HG03575 (cell line): ENCODE measurements at regions not wholly inside any gene's neighbourhood (a gene's known extent, or its start where the extent isn't known, plus 50 kb on each side); places are given as distances from the start of the nearest gene placed in this dataset.
"Not testable (repeated sequence)": the region's sequence is repeated elsewhere in the genome, so short reads cannot be mapped to it uniquely, and the experiment has no call there.

Experiments used
- ATAC-seq: cut with Tn5 transposase; IDR thresholded peaks from one replicate; pipeline ENCODE4 v1.9.1; 2021; ENCODE audit not compliant: unreplicated experiment, insufficient number of reproducible peaks, low FRiP score; ENCODE audit errors: extremely low read depth

DNA sequence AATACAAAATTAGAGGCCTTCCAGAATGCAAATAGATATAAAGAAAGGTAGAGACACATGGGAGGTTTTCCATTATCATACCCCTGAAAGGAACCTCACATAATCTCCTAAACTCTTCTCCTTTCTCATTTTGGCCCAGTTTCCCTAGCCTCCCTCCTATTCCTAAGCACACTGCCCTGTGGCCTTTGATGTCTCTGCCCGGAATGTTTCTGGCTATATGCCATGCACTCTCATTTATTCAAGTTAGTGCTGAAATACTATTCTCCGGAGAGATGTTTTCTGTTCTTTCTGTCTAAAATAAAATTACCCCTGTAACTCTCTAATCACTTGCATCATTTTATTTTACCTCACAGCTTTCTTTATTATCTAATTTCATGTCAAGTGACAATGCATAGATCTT, 1287.7 kb downstream of the SLITRK5 start:
- ATAC-seq: no peak

DNA sequence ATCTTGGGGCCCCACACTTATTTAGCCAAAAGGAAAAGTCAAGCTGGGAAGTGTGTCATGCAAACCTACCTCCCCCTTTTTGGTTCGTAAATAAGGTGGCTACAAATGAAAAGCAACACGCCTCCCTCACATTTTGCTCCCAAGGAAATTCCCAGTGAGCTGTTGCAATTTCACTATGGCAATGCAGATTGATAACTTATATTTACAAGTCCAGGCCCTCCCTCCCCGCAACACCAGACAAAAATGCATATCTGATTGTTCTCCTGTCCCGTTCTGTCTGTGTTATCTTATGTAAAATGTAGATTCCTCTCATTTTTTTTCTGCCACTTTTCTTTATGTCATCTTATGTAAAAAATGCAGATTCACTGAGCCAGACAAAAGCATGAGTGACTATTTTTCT, 1305.3 kb downstream of the SLITRK5 start:
- ATAC-seq: no peak

DNA sequence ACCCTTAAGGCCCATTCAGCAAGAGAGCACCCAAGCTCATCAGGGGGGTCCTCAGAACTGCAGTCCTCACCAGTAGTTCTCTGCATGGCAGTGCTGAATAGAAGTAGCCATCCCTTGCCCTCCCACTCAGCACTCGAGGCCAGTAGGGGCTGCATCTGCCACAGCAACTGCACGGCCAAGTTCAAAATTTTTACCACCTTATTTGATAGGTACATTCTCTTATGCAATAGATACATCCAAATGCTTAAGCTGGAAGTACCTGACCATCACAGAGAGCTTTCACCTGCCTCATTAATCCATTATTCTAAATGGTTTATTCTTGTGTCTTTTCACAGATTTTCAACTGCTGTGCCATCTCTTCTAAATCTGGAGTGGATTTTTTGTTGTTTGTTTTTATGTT, 1307.4 kb downstream of the SLITRK5 start:
- ATAC-seq: no peak

DNA sequence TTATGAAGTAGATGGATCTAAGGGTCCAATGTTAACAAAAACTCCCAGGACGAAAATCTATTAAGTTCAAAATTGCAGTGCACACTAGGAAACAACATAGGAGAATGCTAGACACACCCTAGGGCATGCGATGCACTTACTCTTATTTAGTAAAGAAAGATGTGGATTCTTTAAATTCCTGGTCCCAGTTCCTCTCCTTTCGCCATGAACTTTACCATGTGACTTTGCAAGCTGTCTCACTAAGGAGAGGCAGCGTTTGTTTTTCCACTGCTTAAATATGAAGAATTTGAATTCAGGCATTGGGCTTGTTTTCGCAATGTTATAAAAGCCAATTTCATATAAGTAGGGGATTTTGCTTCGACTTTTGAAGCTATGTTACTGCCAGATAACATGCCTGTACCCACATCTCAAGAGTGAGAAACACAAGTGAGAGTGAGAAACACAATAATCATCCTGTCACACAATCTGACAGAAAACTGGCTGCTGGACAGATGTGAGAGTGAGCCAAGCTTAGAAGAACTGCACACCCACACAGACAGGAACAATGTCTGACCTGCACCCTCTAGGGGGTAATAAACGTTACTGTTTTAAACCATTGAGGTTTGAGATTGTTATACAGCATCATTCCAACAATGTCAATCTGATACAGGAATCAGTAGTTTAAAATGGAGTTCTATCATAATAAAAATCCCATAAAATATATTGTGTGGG, 1308.4 kb downstream of the SLITRK5 start:
- ATAC-seq: no peak

DNA sequence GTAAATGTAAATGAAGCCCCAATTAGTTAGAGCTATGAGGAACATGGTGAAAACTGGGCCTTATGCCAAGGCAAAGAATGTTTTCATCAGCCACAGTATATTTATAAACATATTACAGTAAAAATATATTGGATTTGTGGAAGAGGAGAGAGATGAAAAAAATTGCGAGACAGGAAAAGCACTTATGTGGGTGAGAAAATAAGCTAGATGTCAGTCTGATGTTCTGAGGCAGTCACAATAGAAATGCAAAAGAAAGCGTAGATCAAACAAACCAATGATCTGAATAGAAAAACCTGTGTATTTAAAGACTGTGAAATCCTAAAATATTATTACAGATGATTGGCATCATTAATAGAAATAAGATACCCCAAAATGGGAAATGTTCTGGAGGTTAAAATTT, 1332.5 kb downstream of the SLITRK5 start:
- ATAC-seq: no peak

DNA sequence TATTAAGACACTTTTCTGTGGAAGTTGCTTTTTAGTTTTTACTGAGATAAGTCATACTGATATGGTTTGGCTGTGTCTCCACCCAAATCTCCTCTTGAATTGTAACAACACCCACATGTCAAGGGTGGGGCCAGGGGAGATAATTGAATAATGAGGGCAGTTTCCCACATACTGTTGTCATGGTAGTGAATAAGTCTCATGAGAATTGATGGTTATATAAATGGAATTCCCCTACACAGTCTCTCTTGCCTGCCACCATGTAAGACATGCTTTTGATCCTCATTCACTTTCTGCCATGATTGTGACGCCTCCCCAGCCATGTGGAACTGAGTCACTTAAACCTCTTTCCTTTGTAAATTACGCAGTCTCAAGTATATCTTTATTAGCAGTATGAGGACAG, 1340.4 kb downstream of the SLITRK5 start:
- no peak for ATAC-seq

DNA sequence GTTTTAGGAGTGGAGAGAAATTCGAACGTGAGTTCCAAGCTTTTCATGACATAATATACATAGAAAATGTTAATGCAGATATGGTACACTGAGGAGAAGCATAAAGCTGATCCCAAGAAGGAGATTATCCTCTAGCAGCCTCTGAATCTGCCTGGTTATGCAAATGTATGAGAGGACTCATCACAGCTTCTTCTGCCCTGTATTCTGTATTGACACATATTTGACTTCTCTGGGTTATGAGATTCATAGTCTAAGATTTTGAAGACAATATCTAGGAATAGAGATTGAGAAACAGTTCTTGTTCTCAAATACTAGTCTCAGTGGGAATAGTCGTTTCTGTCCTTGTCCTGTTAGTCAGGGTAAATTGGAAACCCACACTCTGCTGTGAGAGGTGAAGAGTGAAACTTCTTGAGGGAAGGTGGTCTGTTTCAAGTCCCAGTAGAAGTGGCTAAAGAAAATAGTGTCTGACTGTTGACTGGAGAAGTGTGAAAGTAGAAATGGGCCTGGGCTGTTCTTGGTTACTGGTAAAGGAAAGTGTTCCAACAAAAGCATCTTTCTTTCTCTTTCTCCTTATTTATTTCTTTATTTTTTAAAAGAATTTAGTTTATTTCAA, 1356.6 kb downstream of the SLITRK5 start:
- ATAC-seq: no peak

DNA sequence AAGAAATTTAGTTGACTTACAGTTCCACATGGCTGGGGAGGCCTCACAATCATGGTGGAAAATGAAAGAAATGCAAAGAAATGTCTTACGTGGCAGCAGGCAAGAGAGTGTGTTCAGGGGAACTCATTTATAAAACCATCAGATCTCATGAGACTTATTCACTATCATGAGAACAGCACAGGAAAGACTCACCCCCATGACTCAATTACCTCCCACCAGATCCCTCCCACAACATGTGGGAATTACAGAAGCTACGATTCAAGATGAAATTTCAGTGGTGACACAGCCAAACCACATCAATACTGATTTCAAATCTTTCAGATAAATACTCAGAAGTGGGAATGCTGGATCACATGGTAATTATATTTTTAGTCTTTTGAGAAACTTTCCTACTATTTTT, 1357.9 kb downstream of the SLITRK5 start:
- ATAC-seq: no peak

DNA sequence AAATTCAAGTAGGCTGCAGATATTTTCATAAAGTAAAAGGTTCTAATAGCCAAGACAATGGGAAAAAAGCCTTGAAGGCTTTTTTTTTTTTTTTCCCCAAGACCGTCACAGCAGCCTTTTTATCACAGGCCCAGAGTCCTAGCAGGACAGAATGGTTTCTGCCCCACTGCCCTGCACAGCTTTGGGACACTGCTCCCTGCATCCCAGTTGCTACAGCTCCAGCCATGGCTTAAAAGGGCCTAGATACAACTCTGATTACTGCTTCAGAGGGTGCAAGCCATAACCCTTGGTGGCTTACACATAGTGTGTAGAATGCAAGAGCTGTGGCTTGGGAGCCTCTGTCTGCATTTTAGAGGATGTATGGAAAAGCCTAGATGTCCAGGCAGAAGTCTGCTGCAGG, 1362.8 kb downstream of the SLITRK5 start:
- no peak for ATAC-seq

DNA sequence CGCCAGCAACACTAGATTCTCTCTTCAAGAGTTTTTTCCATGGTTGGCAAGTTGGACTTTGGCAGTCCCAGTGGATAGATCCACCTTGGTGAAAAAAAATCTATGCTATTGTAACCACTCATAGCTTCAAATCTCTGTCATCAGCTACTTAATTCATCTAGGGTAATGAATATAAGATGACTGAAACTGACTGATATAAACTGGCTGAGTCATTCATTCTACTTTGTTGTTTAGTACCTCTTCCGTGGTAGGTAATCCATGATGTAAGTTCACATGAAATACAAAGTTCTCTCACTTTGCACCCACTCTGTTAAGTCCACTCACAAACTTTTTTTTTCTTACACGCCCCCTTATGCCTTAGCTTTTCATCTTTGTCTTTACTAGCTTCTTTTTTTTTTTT, 1381.5 kb downstream of the SLITRK5 start:
- ATAC-seq: no peak

DNA sequence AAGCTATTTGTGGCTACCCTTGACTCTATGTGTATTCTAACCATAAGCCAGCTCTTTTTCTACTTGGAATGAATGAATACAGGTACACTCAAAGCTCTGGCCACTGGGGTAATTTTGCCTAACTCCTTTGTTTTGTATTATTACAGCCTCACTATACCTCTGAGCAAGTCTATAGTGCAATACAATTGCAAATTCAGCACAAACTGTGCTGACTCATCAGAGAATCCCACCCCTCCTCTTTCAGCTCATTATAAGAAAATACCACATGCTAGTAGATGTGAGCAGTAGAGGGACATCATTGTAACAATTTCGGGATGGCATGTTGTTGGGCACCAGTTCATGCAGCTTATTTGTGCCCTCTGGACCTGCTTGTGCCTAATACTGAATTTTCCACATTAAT, 1382.2 kb downstream of the SLITRK5 start:
- no peak for ATAC-seq

DNA sequence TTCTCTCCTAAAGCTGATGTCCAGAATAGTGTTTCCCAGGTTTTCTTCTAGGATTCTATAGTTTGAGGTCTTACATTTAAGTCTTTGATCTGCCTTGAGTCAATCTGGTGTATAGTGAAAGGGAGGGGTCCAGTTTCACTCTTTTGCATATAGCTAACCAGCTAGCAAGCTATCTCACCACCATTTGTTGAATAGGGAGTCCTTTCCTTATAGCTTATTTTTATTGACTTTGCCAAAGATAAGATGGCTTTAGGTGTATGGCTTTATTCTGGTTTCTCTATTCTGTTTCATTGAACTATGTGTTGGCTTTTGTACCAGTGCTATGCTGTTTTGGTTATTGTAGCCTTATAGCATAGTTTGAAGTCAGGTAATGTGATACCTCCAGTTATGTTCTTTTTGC, 1386.1 kb downstream of the SLITRK5 start:
- ATAC-seq: no peak

DNA sequence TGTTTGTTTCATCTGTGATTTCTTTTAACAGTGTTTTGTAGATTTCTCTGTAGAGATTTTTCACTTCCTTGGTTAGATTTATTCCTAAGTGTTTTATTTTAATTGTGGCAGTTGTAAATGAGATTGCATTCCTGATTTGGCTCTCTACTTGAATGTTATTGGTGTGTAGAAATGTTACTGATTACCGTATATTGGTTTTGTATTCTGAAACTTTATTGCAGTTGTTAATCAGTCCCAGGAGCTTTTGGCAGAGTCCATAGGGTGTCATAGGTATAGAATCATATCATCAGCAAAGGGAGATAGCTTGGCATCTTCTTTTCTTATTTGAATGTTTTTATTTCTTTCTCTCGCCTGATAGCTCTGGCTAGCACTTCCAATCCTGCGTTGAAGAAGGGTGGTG, 1386.7 kb downstream of the SLITRK5 start:
- ATAC-seq: no peak

DNA sequence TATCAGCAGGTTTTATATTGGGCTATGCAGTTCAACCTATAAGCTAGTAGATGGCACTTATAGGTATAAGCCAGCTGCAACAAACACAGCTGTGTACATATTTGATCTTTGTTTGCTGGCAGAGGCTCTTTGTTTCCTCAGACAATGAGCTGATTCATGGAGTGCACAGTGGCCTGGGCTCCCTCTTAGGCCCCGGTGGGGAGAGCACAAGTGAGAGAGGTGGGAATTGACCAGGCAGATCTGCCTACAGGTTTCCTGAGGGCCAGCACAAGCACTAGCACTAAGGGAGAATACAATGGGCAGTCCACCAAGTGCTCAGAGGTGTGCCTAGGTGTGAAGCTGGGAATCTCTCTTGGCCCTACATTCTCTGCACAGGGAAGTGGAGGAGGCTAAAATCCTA, 1390.7 kb downstream of the SLITRK5 start:
- no peak for ATAC-seq

DNA sequence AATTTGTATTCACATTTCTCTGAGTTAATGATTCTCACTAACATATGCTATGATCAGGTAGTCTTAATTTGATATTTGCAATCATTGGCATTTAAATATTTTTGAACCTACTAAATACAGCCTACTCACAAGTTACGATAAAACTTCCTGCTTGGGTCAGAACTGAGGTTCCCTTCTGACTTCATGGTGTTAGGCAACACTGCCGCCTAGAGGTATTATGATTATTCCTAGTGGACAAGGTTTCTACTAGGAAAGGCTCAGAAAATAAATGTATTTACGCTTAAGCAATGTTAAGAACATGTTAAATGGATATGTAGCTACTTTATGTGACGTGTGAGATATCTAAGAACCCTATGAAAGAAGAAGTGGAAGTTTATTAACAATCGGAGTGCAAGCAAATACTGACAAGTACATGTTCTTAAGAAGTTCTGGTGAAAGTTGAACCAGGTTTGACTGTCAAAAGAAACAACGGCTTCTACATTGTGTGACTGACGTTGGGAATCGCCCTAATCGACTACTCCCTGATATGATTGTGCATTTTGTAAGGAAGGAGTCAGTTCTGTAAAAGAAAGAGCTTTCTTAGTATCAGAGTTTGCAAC, 1395.8 kb downstream of the SLITRK5 start:
- ATAC-seq: no peak

DNA sequence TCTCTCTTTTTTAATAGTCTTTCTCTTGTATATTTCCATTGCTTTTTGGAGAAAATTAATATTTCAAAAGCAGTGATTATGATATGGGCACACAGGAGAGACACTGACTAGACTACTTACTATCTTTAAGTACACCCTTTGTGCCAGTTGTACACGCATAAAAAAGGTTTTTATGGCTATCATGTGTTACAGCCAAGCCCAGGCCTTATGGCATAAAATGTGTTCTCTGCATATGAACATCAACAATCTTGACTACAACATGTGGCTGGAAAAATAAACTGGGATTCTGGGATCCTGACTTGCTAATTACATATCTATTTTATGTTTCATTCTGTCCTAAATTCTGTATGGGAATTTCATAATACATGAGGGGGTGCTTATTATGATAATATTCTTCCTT, 1401.8 kb downstream of the SLITRK5 start:
- ATAC-seq: no peak

DNA sequence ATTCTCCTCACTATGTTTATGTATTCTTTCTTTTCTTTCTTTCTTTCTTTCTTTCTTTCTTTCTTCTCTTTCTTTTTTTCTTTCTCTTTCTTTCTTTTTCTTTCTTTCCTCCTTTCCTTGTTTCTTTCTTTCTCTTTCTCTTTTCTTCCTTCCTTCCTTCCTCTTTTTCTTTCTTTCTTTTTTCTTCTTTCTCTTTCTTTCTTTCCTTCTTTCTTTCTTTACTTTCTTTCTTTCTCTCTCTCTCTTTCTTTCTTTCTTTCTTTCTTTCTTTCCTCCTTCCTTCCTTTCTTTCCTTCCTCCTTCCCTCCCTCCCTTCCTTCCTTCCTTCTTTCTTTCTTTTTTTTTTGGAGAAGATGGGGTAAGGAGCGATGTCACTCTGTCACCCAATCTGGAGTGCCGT, 1405.5 kb downstream of the SLITRK5 start:
- ATAC-seq: no peak

DNA sequence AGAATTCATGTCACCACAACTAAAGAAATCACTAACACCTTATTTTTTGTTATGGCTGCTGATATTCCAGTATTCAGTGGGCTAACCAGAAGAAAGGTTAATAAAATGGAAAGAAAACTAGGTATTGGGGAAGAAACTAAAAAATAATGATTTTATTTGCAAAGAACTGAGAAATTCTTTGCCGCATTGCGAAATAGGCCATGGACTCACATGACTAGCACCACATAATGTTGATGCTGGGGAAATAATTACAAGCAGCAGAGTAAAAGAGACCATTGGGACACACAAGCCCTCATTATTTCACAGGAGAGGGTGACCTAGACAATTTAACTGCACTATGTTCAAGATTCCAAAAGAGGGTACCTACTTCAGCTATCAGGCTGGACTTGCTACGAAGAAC, 1411.5 kb downstream of the SLITRK5 start:
- ATAC-seq: no peak

DNA sequence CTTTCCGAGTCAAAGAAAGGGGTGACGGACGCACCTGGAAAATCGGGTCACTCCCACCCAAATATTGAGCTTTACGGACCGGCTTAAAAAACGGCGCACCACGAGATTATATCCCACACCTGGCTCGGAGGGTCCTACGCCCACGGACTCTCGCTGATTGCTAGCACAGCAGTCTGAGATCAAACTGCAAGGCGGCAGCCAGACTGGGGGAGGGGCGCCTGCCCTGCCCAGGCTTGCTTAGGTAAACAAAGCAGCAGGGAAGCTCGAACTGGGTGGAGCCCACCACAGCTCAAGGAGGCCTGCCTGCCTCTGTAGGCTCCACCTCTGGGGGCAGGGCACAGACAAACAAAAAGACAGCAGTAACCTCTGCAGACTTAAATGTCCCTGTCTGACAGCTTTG, 1416.9 kb downstream of the SLITRK5 start:
- ATAC-seq: not testable (repeated sequence)

DNA sequence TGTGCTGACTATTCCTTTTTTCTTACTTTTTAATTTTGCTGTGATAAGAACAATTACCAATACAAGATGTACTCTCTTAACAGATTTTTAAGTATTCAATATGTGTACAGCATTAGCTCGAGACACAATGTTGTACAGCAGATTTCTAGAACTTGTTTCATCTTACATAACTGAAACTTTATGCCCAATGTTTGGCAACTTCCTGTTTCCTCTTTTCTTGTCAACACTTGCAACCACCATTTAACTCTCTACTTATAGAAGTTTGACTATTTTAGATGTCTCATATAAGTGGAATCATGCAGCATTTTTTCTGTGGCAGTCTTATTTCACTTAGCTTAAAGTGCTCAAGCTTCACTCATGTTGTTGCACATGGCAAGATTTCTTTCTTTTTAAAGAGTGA, 1426.8 kb downstream of the SLITRK5 start:
- ATAC-seq: no peak

DNA sequence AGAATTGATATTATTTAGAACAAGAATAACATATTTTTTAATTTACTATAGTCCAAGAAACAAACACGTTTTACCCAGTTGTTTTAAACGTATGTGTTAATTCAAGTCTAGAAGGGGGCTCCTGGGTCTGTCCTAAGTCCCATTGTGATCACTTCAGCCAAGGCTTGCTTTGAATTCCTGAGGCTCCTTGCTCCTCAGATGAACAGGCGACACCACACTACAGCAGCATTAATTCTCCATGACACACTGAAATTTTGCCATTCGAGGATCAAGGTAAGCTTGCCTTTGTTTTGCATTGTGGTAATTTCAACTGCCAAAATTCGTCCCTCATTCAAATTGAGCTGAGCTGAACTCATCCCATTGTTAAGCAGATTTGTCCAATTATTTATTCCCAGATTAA, 1442.6 kb downstream of the SLITRK5 start:
- no peak for ATAC-seq
